Liver (tissue), 8 donors: ENCODE measurements at regions not wholly inside any gene's neighbourhood (a gene's known extent, or its start where the extent isn't known, plus 50 kb on each side); places are given as distances from the start of the nearest gene placed in this dataset.

ENCODE experiments used
- DNase-seq: peaks from one replicate; pipeline ENCODE4 v3.0.0-alpha.2; 2017; ENCODE audit warnings: low spot score
- H3K27ac ChIP-seq, 2 donors: one replicate each; pipeline ENCODE4 v1.7.0; 2013; ENCODE audit warnings: inconsistent platforms in 2 of 2, low read length in 2 of 2, control low read depth in 1 of 2, low read depth in 1 of 2, mild to moderate bottlenecking in 1 of 2
- H3K27me3 ChIP-seq, 4 donors: one replicate each; pipeline versions ENCODE4 v1.6.1 to v1.7.0; 2013; ENCODE audit warnings: low read length in 3 of 4, inconsistent platforms in 1 of 4, mild to moderate bottlenecking in 1 of 4, moderate library complexity in 1 of 4; ENCODE audit not compliant: control insufficient read depth in 4 of 4, insufficient read depth in 4 of 4
- H3K36me3 ChIP-seq, 4 donors: one replicate each; pipeline versions ENCODE4 v1.6.1 to v1.7.0; 2013; ENCODE audit warnings: low read length in 3 of 4, mild to moderate bottlenecking in 3 of 4, low read depth in 1 of 4, moderate library complexity in 1 of 4; ENCODE audit not compliant: control insufficient read depth in 4 of 4, insufficient read depth in 3 of 4
- H3K4me1 ChIP-seq, 4 donors: one replicate each; pipeline versions ENCODE4 v1.6.1 to v1.7.0; 2013; ENCODE audit warnings: low read length in 3 of 4, mild to moderate bottlenecking in 3 of 4, moderate library complexity in 1 of 4; ENCODE audit not compliant: control insufficient read depth in 4 of 4, insufficient read depth in 4 of 4
- H3K4me3 ChIP-seq, 3 donors: one replicate each; pipeline versions ENCODE4 v1.6.1 to v1.7.0; 2013; ENCODE audit warnings: low read length in 3 of 3, control low read depth in 1 of 3, low read depth in 1 of 3, mild to moderate bottlenecking in 1 of 3
- H3K9ac ChIP-seq, 2 donors: one replicate each; pipeline ENCODE4 v1.7.0; 2013; ENCODE audit warnings: low read length in 2 of 2, mild to moderate bottlenecking in 2 of 2, moderate library complexity in 2 of 2, control low read depth in 1 of 2, low read depth in 1 of 2
- H3K9me3 ChIP-seq, 4 donors: one replicate each; pipeline versions ENCODE4 v1.6.1 to v1.7.0; 2013; ENCODE audit warnings: low read length in 3 of 4; ENCODE audit not compliant: control insufficient read depth in 4 of 4
- ATF3 ChIP-seq: IDR thresholded peaks from 2 replicates; pipeline ENCODE4 v1.6.1; 2016; ENCODE audit warnings: antibody characterized with exemption
- CTCF ChIP-seq: fragments of 150-350 bp; IDR thresholded peaks from 2 replicates; pipeline ENCODE4 v1.5.1; 2017; ENCODE audit warnings: improper control_type of control experiment, low read depth, low read length; ENCODE audit not compliant: missing input control
- EGR1 ChIP-seq, 2 donors: IDR thresholded peaks; 2 replicates each; pipeline ENCODE4 v1.6.1; 2016 to 2018; ENCODE audit warnings: antibody characterized with exemption in 2 of 2, low read depth in 2 of 2
- HNF4A ChIP-seq, 2 donors: conservative IDR thresholded peaks; 2 replicates each; pipeline ENCODE4 v1.6.1; 2016; ENCODE audit warnings: antibody characterized with exemption in 2 of 2, mild to moderate bottlenecking in 2 of 2
- HNF4G ChIP-seq: IDR thresholded peaks from 2 replicates; pipeline ENCODE4 v1.6.1; 2016; ENCODE audit warnings: antibody characterized with exemption
- MAX ChIP-seq: IDR thresholded peaks from 2 replicates; pipeline ENCODE4 v1.6.1; 2016; ENCODE audit warnings: antibody characterized with exemption
- NR2F2 ChIP-seq: IDR thresholded peaks from 2 replicates; pipeline ENCODE4 v1.6.1; 2016; ENCODE audit warnings: antibody characterized with exemption
- RAD21 ChIP-seq, 2 donors: IDR thresholded peaks; 2 replicates each; pipeline ENCODE4 v1.6.1; 2016; ENCODE audit warnings: antibody characterized with exemption in 2 of 2, mild to moderate bottlenecking in 2 of 2
- REST ChIP-seq: IDR thresholded peaks from 2 replicates; pipeline ENCODE4 v1.6.1; 2016; ENCODE audit warnings: antibody characterized with exemption, mild to moderate bottlenecking
- RXRA ChIP-seq, 2 donors: IDR thresholded peaks; 2 replicates each; pipeline ENCODE4 v1.6.1; 2017 to 2018; ENCODE audit warnings: antibody characterized with exemption in 2 of 2, mild to moderate bottlenecking in 1 of 2
- SP1 ChIP-seq: IDR thresholded peaks from 2 replicates; pipeline ENCODE4 v1.6.1; 2018; ENCODE audit warnings: antibody characterized with exemption, mild to moderate bottlenecking
- TAF1 ChIP-seq: conservative IDR thresholded peaks from 2 replicates; pipeline ENCODE4 v1.6.1; 2016; ENCODE audit warnings: antibody characterized with exemption, mild to moderate bottlenecking
- YY1 ChIP-seq: IDR thresholded peaks from 2 replicates; pipeline ENCODE4 v1.6.1; 2016; ENCODE audit warnings: antibody characterized with exemption, mild to moderate bottlenecking
- ZBTB33 ChIP-seq: IDR thresholded peaks from 2 replicates; pipeline ENCODE4 v1.6.1; 2016; ENCODE audit warnings: antibody characterized with exemption
- WGBS: extraction: QIAGEN DNeasy Blood & Tissue Kit; methylation state at CpG from one replicate; pipeline ENCODE4 v1.1.7; 2013; 5-methylcytosine and 5-hydroxymethylcytosine counted together
- donor health status: healthy.
- donor health status: healthy.
- donor health status: healthy.
- donor health status: healthy.
- donor health status: healthy.

- Histone ChIP-seq H3K4me1 (peaks cover 0 to 2% (median 0%) of the 10 kb centered on the region in 4 donors), H3K4me3 (no peak overlapping the region), H3K36me3 (no peaks in the 10 kb centered on the region), H3K27me3 (no peaks in the 10 kb centered on the region), H3K9me3 (no peaks in the 10 kb centered on the region), H3K27ac (no peak overlapping the region), H3K9ac (no peak overlapping the region)
- DNase-seq, result no peak
- WGBS, result 91% methylated on average over 3 of the region's 3 CpGs
- no peak for TF ChIP-seq RAD21 (IDR thresholded peaks at IDR 0.05)
- TF ChIP-seq REST, result no peak
- TF ChIP-seq SP1, result no peak
- no peak for TF ChIP-seq ATF3
- no peak for TF ChIP-seq RXRA (IDR thresholded peaks at IDR 0.05)
- TF ChIP-seq EGR1 (IDR thresholded peaks at IDR 0.05; ENCODE audit: low read depth in 2 of 2), result no peak
- TF ChIP-seq HNF4A (conservative IDR thresholded peaks at IDR 0.05), result no peak
- no peak for TF ChIP-seq YY1
These were observed 214.2 kb upstream of the NPY start for GRCh38 chr7:24069751-24070150.

- Histone ChIP-seq H3K4me3 (no peak overlapping the region), H3K4me1 (peaks cover 0 to 3% (median 1%) of the 10 kb centered on the region in 4 donors), H3K9me3 (no peaks in the 10 kb centered on the region), H3K27ac (no peak overlapping the region), H3K36me3 (no peaks in the 10 kb centered on the region), H3K9ac (no peak overlapping the region), H3K27me3 (no peaks in the 10 kb centered on the region)
- WGBS, result 79% methylated on average over 9 of the region's 9 CpGs
- TF ChIP-seq SP1 (no peak), CTCF (no peak), HNF4A (conservative IDR thresholded peaks at IDR 0.05) (no peak), HNF4G (no peak), NR2F2 (no peak), MAX (no peak), TAF1 (no peak), REST (no peak), RXRA (IDR thresholded peaks at IDR 0.05) (no peak), ZBTB33 (no peak)
- DNase-seq, result no peak
These were observed 210.2 kb upstream of the NPY start for GRCh38 chr7:24073651-24074420.
